Hepatocyte (in vitro differentiated cells): ENCODE measurements at regions not wholly inside any gene's neighbourhood (a gene's known extent, or its start where the extent isn't known, plus 50 kb on each side); places are given as distances from the start of the nearest gene placed in this dataset.

Experiments used
- EZH2 ChIP-seq: fragments of 200-600 bp; sonication (generic); IDR thresholded peaks from 2 replicates; pipeline ENCODE4 v1.6.1; 2016; ENCODE audit warnings: antibody characterized with exemption, mild to moderate bottlenecking, borderline replicate concordance
- EZH2phosphoT487 ChIP-seq: fragments of 200-600 bp; sonication (generic); IDR thresholded peaks from one replicate; pipeline ENCODE4 v1.6.1; 2018; ENCODE audit warnings: antibody characterized with exemption, mild to moderate bottlenecking, low read depth, moderate library complexity; ENCODE audit not compliant: unreplicated experiment, severe bottlenecking
- TF ChIP-seq, protein P1 (sequence below): fragments of 200-600 bp; sonication (generic); IDR thresholded peaks from 2 replicates; pipeline ENCODE4 v1.5.1; 2016; ENCODE audit warnings: antibody characterized with exemption, mild to moderate bottlenecking; ENCODE audit not compliant: poor library complexity

DNA sequence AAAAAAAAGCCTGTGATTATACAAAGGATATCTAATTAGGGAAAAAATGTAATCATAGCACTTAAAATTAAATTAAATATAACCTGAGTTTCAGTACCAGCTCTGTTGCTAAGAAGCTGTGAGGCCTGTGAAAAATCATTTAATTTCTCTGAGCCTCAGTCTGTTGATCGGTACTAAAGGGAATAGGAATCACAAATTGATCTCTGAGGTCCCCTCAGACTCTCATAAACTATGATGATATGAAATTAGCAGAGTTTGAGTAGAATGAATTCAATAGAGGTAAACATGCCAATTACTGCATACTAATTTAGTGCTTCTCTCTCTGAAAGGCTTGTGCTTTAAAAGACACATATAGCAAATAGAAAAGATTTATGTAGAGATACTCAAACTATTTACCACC, 416.8 kb upstream of the NCAM2 start:
- TF ChIP-seq, protein P1, sequence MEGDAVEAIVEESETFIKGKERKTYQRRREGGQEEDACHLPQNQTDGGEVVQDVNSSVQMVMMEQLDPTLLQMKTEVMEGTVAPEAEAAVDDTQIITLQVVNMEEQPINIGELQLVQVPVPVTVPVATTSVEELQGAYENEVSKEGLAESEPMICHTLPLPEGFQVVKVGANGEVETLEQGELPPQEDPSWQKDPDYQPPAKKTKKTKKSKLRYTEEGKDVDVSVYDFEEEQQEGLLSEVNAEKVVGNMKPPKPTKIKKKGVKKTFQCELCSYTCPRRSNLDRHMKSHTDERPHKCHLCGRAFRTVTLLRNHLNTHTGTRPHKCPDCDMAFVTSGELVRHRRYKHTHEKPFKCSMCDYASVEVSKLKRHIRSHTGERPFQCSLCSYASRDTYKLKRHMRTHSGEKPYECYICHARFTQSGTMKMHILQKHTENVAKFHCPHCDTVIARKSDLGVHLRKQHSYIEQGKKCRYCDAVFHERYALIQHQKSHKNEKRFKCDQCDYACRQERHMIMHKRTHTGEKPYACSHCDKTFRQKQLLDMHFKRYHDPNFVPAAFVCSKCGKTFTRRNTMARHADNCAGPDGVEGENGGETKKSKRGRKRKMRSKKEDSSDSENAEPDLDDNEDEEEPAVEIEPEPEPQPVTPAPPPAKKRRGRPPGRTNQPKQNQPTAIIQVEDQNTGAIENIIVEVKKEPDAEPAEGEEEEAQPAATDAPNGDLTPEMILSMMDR: no peak
- no peak for TF ChIP-seq EZH2
- no peak for TF ChIP-seq EZH2phosphoT487
